ENCODE measurements at regions not wholly inside any gene's neighbourhood (a gene's known extent, or its start where the extent isn't known, plus 50 kb on each side); places are given as distances from the start of the nearest gene placed in this dataset.
"Not testable (repeated sequence)": the region's sequence is repeated elsewhere in the genome, so short reads cannot be mapped to it uniquely, and the experiment has no call there.

DNA sequence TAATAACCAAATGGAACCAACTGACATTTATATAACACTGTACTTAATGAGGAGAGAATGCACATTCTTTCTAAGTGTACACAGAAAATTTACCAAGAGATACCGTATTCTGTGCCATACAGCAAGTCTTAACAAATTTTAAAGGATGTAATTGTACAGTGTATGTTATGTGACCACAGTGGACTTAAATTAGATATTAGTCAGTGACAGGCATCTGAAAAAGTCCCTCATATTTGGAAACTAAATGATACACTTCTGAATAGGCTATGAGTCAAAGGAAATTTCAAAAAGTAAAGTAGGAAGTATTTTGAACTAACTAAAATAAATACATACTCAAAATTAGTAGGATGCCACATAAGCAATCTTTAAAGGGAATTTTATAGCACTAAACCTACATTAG, 59.6 kb upstream of the P3H2 start:
- DNase-seq (ENCODE audit: low spot score) = no peak
- TF ChIP-seq, protein P1, sequence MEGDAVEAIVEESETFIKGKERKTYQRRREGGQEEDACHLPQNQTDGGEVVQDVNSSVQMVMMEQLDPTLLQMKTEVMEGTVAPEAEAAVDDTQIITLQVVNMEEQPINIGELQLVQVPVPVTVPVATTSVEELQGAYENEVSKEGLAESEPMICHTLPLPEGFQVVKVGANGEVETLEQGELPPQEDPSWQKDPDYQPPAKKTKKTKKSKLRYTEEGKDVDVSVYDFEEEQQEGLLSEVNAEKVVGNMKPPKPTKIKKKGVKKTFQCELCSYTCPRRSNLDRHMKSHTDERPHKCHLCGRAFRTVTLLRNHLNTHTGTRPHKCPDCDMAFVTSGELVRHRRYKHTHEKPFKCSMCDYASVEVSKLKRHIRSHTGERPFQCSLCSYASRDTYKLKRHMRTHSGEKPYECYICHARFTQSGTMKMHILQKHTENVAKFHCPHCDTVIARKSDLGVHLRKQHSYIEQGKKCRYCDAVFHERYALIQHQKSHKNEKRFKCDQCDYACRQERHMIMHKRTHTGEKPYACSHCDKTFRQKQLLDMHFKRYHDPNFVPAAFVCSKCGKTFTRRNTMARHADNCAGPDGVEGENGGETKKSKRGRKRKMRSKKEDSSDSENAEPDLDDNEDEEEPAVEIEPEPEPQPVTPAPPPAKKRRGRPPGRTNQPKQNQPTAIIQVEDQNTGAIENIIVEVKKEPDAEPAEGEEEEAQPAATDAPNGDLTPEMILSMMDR (IDR thresholded peaks at IDR 0.05; ENCODE audit: extremely low read depth, missing control alignments) = no peak

DNA sequence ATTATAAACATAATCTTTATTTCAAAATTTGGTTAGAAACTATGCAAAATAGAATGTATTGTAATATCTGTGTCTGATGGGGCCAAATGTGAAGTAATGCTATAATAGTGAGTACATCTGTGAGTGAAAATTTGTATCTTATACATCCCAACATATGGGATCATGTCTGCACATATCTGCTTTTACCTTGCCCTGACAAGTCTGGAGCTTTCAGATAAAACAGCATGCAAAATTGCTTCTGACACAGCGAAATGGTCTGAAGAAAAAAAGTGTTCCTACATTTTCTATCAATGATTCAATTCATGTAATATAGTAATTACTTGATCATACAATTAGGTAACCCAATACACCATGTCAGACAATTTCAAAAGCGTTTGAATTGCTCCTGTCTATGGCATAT, 58.1 kb upstream of the P3H2 start:
- DNase-seq (ENCODE audit: low spot score) = no peak

DNA sequence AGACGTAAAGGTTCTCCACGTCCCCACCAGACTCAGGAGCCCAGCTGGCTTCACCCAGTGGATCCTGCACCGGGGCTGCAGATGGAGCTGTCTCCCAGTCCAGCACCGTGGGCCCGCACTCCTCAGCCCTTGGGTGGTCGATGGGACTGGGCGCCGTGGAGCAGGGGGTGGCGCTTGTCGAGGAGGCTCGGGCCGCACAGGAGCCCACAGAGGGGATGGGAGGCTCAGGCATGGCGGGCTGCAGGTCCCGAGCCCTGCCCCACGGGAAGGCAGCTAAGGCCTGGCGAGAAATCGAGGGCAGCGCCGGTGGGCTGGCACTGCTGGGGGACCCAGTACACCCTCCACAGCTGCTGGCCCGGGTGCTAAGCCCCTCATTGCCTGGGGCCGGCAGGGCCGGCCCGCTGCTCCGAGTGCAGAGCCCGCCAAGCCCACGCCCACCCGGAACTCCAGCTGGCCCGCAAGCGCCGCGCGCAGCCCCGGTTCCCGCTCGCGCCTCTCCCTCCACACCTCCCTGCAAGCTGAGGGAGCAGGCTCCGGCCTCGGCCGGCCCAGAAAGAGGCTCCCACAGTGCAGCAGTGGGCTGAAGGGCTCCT, 56.3 kb upstream of the P3H2 start:
- not testable (repeated sequence) for DNase-seq (ENCODE audit: low spot score)

More for the DNA sequence above, 58.1 kb upstream of the P3H2 start:
- TF ChIP-seq, protein P1 (IDR thresholded peaks at IDR 0.05; ENCODE audit: extremely low read depth, missing control alignments) = no peak

DNA sequence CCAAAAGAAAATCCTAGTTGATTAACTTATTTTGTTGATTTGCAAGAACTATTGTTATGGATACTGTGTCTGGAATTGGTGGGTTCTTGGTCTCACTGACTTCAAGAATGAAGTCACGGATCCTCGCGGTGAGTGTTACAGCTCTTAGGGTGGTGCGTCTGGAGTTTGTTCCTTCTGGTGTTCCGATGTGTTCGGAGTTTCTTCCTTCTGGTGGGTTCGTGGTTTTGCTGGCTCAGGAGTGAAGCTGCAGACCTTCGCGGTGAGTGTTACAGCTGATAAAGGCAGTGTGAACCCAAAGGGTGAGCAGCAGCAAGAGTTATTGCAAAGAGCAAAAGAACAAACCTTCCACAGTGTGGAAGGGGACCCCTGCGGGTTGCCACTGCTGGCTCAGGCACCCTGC, 55.4 kb upstream of the P3H2 start:
- DNase-seq (ENCODE audit: low spot score) = not testable (repeated sequence)

DNA sequence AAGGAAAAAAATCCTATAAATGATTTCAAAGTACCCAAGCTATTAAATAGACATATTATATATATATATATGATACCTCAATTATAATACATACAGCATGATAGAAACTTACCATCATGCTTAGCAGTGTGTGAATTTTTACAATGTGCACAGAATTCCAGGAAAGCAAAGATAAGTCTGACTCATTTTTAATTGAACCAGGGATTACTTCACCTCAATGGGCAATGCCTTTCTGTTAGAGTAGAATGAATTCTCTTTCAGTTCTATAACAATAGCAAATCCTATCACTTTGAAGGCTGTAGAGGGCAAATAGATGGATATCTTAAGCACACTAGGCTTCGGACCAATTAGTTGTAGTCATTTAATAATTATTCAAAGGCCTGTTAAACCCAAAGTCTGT, 54.8 kb upstream of the P3H2 start:
- TF ChIP-seq, protein P1 (IDR thresholded peaks at IDR 0.05; ENCODE audit: extremely low read depth, missing control alignments) = no peak
- no peak for DNase-seq (ENCODE audit: low spot score)

DNA sequence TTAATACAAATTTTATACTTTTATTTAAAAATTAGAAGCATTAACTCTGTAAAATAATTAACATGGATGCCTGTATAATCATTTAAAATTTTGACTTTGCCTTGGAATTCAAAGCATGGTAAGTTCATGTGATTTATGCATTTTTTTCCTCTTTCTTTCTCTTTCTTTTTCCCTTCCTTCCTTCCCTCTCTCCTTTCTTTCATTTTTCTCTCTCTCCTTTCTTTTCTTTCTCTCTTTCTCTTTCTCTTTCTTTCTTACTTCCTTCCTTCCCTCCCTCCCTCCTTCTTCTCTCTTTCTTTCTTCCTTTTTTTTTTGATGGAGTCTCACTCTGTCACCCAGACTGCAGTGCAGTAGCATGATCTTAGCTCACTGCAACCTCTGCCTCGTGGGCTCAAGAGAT, 53.8 kb upstream of the P3H2 start:
- no peak for DNase-seq (ENCODE audit: low spot score)
- TF ChIP-seq, protein P1 (IDR thresholded peaks at IDR 0.05; ENCODE audit: extremely low read depth, missing control alignments) = no peak

DNA sequence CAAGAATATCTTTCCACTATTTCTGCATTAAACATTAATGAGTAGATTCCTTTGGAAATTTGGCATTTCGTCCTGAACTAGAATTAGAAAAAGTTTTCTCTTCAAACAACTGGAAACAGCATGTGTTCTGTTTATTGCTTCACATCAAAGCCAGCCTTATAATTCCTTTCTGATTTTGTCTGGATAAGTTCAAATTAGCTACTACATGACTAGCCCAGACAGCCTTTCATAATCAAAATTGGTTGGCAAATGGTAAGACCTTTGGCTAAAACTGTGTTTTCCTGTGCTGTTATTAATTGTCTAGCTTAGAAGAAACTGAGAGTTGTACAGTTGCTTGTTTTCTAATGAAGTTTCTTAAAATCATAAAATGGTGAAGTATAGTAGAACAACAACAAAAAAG, 52.7 kb upstream of the P3H2 start:
- TF ChIP-seq, protein P1 (IDR thresholded peaks at IDR 0.05; ENCODE audit: extremely low read depth, missing control alignments) = no peak

DNA sequence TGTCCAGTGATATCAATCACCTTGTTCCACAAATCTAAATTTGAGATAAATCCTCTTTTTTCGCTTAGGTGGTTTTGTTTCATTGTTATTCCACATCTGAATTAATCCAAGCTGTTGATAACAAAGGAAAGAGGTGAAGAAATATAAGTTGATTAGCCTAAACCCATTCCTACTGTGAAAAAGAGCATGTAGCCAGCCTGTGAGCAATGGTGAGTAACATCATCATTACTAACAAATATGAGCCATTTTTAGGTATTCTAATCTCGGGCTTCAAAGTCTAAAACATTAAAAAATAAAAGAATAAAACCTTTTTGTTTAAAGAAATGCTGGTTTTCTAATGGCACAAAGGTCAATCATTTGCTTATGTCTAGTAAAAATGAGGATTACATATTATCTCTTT, 52.1 kb upstream of the P3H2 start:
- TF ChIP-seq, protein P1 (IDR thresholded peaks at IDR 0.05; ENCODE audit: extremely low read depth, missing control alignments) = no peak
- no peak for DNase-seq (ENCODE audit: low spot score)

More for the DNA sequence above, 52.7 kb upstream of the P3H2 start:
- DNase-seq (ENCODE audit: low spot score) = no peak

Data from GM20000 (cell line).